ENCODE measurements at regions not wholly inside any gene's neighbourhood (a gene's known extent, or its start where the extent isn't known, plus 50 kb on each side); places are given as distances from the start of the nearest gene placed in this dataset.

- in situ Hi-C loops (cut with MboI; ENCODE audit: low sequenced_read_pairs): no loop called here
- Histone ChIP-seq H2AFZ (replicated peaks; ENCODE audit: low read length, poor library complexity) (no peak overlapping the region), H3K9me1 (ENCODE audit: insufficient read depth, low read length) (peaks cover 16% of the 10 kb centered on the region), H4K8ac (ENCODE audit: low read depth in 2 of 2, low read length in 2 of 2) (peak overlapping the region; percentile 96 to 100), H4K91ac (ENCODE audit: insufficient read depth, low read depth, low read length) (peak overlapping the region; percentile 96), H3K18ac (ENCODE audit: low read depth, low read length) (peak overlapping the region; percentile 98), H3K36me3 (ENCODE audit: control insufficient read depth, insufficient read depth, low read length) (peaks cover 2% of the 10 kb centered on the region; the same call in 1 of the 2 replicates), H2BK120ac (ENCODE audit: low read depth, low read length) (peak overlapping the region; percentile 93), H2AK9ac (replicated peaks; ENCODE audit: low read depth, low read length, poor library complexity) (peak overlapping the region; percentile 100), H4K5ac (ENCODE audit: low read depth, low read length) (peak overlapping the region; percentile 97), H3K9ac (ENCODE audit: low read depth, low read length) (peak overlapping the region; percentile 100), H2BK15ac (ENCODE audit: low read depth, low read length) (peak overlapping the region; percentile 49; the same call in 1 of the 3 replicates), H3K23ac (ENCODE audit: low read depth, low read length) (peak overlapping the region; percentile 99), H2BK20ac (ENCODE audit: low read depth, low read length) (peak overlapping the region; percentile 72; the same call in 1 of the 2 replicates), H2AK5ac (ENCODE audit: low read depth, low read length) (peak overlapping the region; percentile 100), H3K4me1 (ENCODE audit: control insufficient read depth, insufficient read depth, low read length) (peaks cover 40% of the 10 kb centered on the region), H3K4me3 (ENCODE audit: insufficient read depth, low read depth, low read length) (peak overlapping the region; percentile 72), H4K20me1 (ENCODE audit: insufficient read depth, low read length) (no peaks in the 10 kb centered on the region), H3K4ac (ENCODE audit: low read depth, low read length) (peak overlapping the region; percentile 100), H3K9me3 (ENCODE audit: control insufficient read depth, insufficient read depth, low read length) (no peaks in the 10 kb centered on the region), H3K14ac (replicated peaks; ENCODE audit: low read depth, low read length) (peak overlapping the region; percentile 100), H3K56ac (ENCODE audit: extremely low read depth, insufficient read depth, low read length) (peak overlapping the region; percentile 95), H3K79me1 (ENCODE audit: low read depth in 1 of 2, low read length in 2 of 2) (peaks cover 26 to 58% of the 10 kb centered on the region in 2 experiments), H3K27ac (ENCODE audit: insufficient read depth, low read length) (peak overlapping the region; percentile 99), H2BK5ac (ENCODE audit: low read depth, low read length, poor library complexity, severe bottlenecking) (peak overlapping the region; percentile 99), H3K4me2 (ENCODE audit: low read depth, low read length) (peak overlapping the region; percentile 98), H3K27me3 (ENCODE audit: control insufficient read depth, insufficient read depth, low read length) (no peaks in the 10 kb centered on the region)
- TF ChIP-seq CEBPB (IDR thresholded peaks at IDR 0.05; ENCODE audit: low read depth, low read length) (no peak), MAZ (IDR thresholded peaks at IDR 0.05; ENCODE audit: borderline replicate concordance, low read depth, low read length) (no peak), POLR2A (IDR thresholded peaks at IDR 0.05; ENCODE audit: low read depth, low read length) (peak; percentile 75)
- POLR2A ChIA-PET (ENCODE audit: unreplicated experiment): interaction anchor here (0.6 to 3.0 kb wide), 13 partner anchors 14 to 366 kb away, joined by 3 to 32 read pairs (median 10); partner anchors contain the start of gene IER5L
- peak; percentile 19 for ATAC-seq (ENCODE audit: low read depth)
- intact Hi-C loops (cut with micrococcal nuclease): loop anchor here (2.0 kb wide), 2 partner anchors 72 to 356 kb away; no protein-coding TSS in a partner anchor
- no peak for DNase-seq
- CTCF ChIA-PET: interaction anchor here (1.0 to 1.1 kb wide), 2 partner anchors 323 to 358 kb away, joined by 3 to 4 read pairs; no protein-coding TSS in a partner anchor
- WGBS, 2 experiments (ENCODE audit: extremely low coverage in 2 of 2, insufficient read length in 1 of 2): 0% methylated on average over 5 of the region's 16 CpGs; no CpG with 5 or more reads in 1 of the 2 experiments
- BruUV-seq (replicated peaks): no TSS peak
- dilution Hi-C loops (cut with HindIII; ENCODE audit: low sequenced_read_pairs, unreplicated experiment): no loop called here
Measured at GRCh38 chr9:129497005-129497812, 123.7 kb downstream of the C9orf50 start.
